Esophagus squamous epithelium (tissue), 5 donors: ENCODE measurements at regions not wholly inside any gene's neighbourhood (a gene's known extent, or its start where the extent isn't known, plus 50 kb on each side); places are given as distances from the start of the nearest gene placed in this dataset.

Experiments used
- DNase-seq: peaks from one replicate; lab custom pipeline; 2025; lab: John Stamatoyannopoulos, UW
- H3K27ac ChIP-seq, 4 donors: fragments of 200-600 bp; sonication (generic); one replicate each; pipeline ENCODE4 v1.5.1; 2016 to 2019; ENCODE audit warnings: mild to moderate bottlenecking in 1 of 4
- H3K27me3 ChIP-seq, 4 donors: fragments of 200-600 bp; sonication (generic); 1 replicate in 3 of 4; 2 replicates in 1 of 4; pipeline versions ENCODE4 v1.5.1 to v1.6.0; 2017 to 2021; ENCODE audit warnings: antibody characterized with exemption in 1 of 4
- H3K36me3 ChIP-seq, 3 donors: fragments of 200-600 bp; sonication (generic); one replicate each; pipeline ENCODE4 v1.5.1; 2016 to 2019
- H3K4me1 ChIP-seq, 3 donors: fragments of 200-600 bp; sonication (generic); one replicate each; pipeline ENCODE4 v1.5.1; 2017 to 2019
- H3K4me3 ChIP-seq, 4 donors: fragments of 200-600 bp; sonication (generic); 1 replicate in 3 of 4; 2 replicates in 1 of 4; pipeline ENCODE4 v1.5.1; 2016 to 2019; ENCODE audit warnings: mild to moderate bottlenecking in 2 of 4, moderate library complexity in 1 of 4
- H3K9me3 ChIP-seq, 3 donors: fragments of 200-600 bp; sonication (generic); one replicate each; pipeline ENCODE4 v1.5.1; 2016 to 2019
- CTCF ChIP-seq, 6 experiments: fragments of 450-650 bp in 4 of 6; fragments of 200-600 bp in 2 of 6; sonication (generic) in 2 of 6; IDR thresholded peaks; one replicate each; pipeline ENCODE4 v1.5.1; 2016 to 2019; ENCODE audit warnings: antibody characterized with exemption in 6 of 6, mild to moderate bottlenecking in 4 of 6, moderate library complexity in 4 of 6
- POLR2A ChIP-seq, 4 donors: fragments of 450-650 bp; IDR thresholded peaks; one replicate each; pipeline ENCODE4 v1.6.1; 2017; ENCODE audit warnings: antibody characterized with exemption in 4 of 4, mild to moderate bottlenecking in 4 of 4, moderate library complexity in 3 of 4
- WGBS, 2 donors: methylation state at CpG; one replicate each; pipeline ENCODE4 v1.1.5; 2018; 5-methylcytosine and 5-hydroxymethylcytosine counted together
- intact Hi-C: fragments of 100-400 bp; cut with DNase I; formaldehyde crosslinking; loops from one replicate; pipeline ENCODE4 v1.15.0; 2022
- donor health status: DM: yes; HTN: yes; CAD: no.

- TF ChIP-seq POLR2A (IDR thresholded peaks at IDR 0.05) = no peak
- no peak for TF ChIP-seq CTCF (IDR thresholded peaks at IDR 0.05)
- H3K36me3 ChIP-seq = no peaks in the 10 kb centered on the region
- no peaks in the 10 kb centered on the region for H3K4me1 ChIP-seq
- no peak overlapping the region for H3K27ac ChIP-seq
- 42 to 48% methylated on average over 2 of the region's 2 CpGs for WGBS, 2 donors
- H3K9me3 ChIP-seq = no peaks in the 10 kb centered on the region
- no peak overlapping the region for H3K4me3 ChIP-seq
- no peak for DNase-seq
- intact Hi-C loops = no loop called here
- H3K27me3 ChIP-seq = no peaks in the 10 kb centered on the region
Measured at GRCh38 chr18:71936744-71937143, 607.4 kb downstream of the CBLN2 start.

- TF ChIP-seq POLR2A (IDR thresholded peaks at IDR 0.05) = no peak
- no peak for TF ChIP-seq CTCF (IDR thresholded peaks at IDR 0.05)
- no peaks in the 10 kb centered on the region for H3K36me3 ChIP-seq
- no peak overlapping the region for H3K27ac ChIP-seq
- DNase-seq = no peak
- intact Hi-C loops = no loop called here
- H3K4me3 ChIP-seq = no peak overlapping the region
- H3K9me3 ChIP-seq = peaks cover 0 to 24% (median 0%) of the 10 kb centered on the region in 3 donors
- no peaks in the 10 kb centered on the region for H3K4me1 ChIP-seq
- no peaks in the 10 kb centered on the region for H3K27me3 ChIP-seq
- WGBS, 2 donors = 83% methylated on average over 1 of the region's 3 CpGs; no CpG with 5 or more reads in 1 of the 2 donors
Measured at GRCh38 chr18:71919211-71919610, 624.9 kb downstream of the CBLN2 start.

GRCh38 chr18:71913641-71914040 lies 630.5 kb downstream of the CBLN2 start:
- H3K27me3 ChIP-seq = no peaks in the 10 kb centered on the region
- no peaks in the 10 kb centered on the region for H3K4me1 ChIP-seq
- H3K4me3 ChIP-seq = no peak overlapping the region
- no peaks in the 10 kb centered on the region for H3K36me3 ChIP-seq
- 67 to 79% methylated on average over 1 of the region's 1 CpG for WGBS, 2 donors
- peaks cover 0 to 8% (median 0%) of the 10 kb centered on the region in 3 donors for H3K9me3 ChIP-seq
- TF ChIP-seq POLR2A (IDR thresholded peaks at IDR 0.05) (no peak), CTCF (IDR thresholded peaks at IDR 0.05) (no peak)
- no peak overlapping the region for H3K27ac ChIP-seq
- intact Hi-C loops = no loop called here
- DNase-seq = no peak

GRCh38 chr18:71902482-71902881 lies 641.7 kb downstream of the CBLN2 start:
- 44 to 61% methylated on average over 1 of the region's 1 CpG for WGBS, 2 donors
- no peak overlapping the region for H3K4me3 ChIP-seq
- no peak for DNase-seq
- H3K27ac ChIP-seq = no peak overlapping the region
- H3K36me3 ChIP-seq = no peaks in the 10 kb centered on the region
- intact Hi-C loops = no loop called here
- peaks cover 0 to 26% (median 0%) of the 10 kb centered on the region in 3 donors for H3K9me3 ChIP-seq
- H3K27me3 ChIP-seq = no peaks in the 10 kb centered on the region
- TF ChIP-seq POLR2A (IDR thresholded peaks at IDR 0.05) = no peak
- TF ChIP-seq CTCF (IDR thresholded peaks at IDR 0.05) = no peak
- no peaks in the 10 kb centered on the region for H3K4me1 ChIP-seq

GRCh38 chr18:71899707-71900472 lies 644.3 kb downstream of the CBLN2 start:
- H3K27me3 ChIP-seq = no peaks in the 10 kb centered on the region
- H3K27ac ChIP-seq = no peak overlapping the region
- H3K4me1 ChIP-seq = no peaks in the 10 kb centered on the region
- no peaks in the 10 kb centered on the region for H3K36me3 ChIP-seq
- intact Hi-C loops = no loop called here
- peaks cover 0 to 27% (median 0%) of the 10 kb centered on the region in 3 donors for H3K9me3 ChIP-seq
- TF ChIP-seq CTCF (IDR thresholded peaks at IDR 0.05) = no peak
- TF ChIP-seq POLR2A (IDR thresholded peaks at IDR 0.05) = no peak
- H3K4me3 ChIP-seq = no peak overlapping the region
- no peak for DNase-seq
- 30 to 34% methylated on average over 4 to 5 of the region's 8 CpGs for WGBS, 2 donors
